ENCODE measurements at regions not wholly inside any gene's neighbourhood (a gene's known extent, or its start where the extent isn't known, plus 50 kb on each side); places are given as distances from the start of the nearest gene placed in this dataset.

GRCh38 chr14:104240434-104241157, 102.2 kb downstream of the KIF26A start:
- Histone ChIP-seq H3K9me3 (peaks cover 0 to 2% of the 10 kb centered on the region in 2 donors), H3K4me3 (no peak overlapping the region), H3K36me3 (no peaks in the 10 kb centered on the region), H3K27ac (peak overlapping the region in 3 of 4 donors; percentile 36 to 70 (median 60)), H3K27me3 (no peaks in the 10 kb centered on the region), H3K4me1 (peaks cover 0 to 16% (median 13%) of the 10 kb centered on the region in 4 donors)
- in situ Hi-C loops (cut with MboI; ENCODE audit: low pct_ligation_motif_present in 1 of 4, low pct_unique_long_range_greater_than_20kb in 1 of 4, low sequenced_read_pairs in 3 of 4) (no loop called here), intact Hi-C loops (cut with DNase I; ENCODE audit: low total_unique reads) (no loop called here)
- TF ChIP-seq POLR2AphosphoS5 (IDR thresholded peaks at IDR 0.05), result peak in 2 of 3 donors; percentile 32 to 37
- no peak for TF ChIP-seq POLR2A (IDR thresholded peaks at IDR 0.05)
- DNase-seq, result peak; percentile 58
- 49 to 76% methylated on average over 3 to 12 of the region's 12 CpGs for WGBS, 2 donors (ENCODE audit: low coverage in 1 of 2)

GRCh38 chr14:104243200-104243599, 104.8 kb downstream of the KIF26A start:
- in situ Hi-C loops (cut with MboI; ENCODE audit: low pct_ligation_motif_present in 1 of 4, low pct_unique_long_range_greater_than_20kb in 1 of 4, low sequenced_read_pairs in 3 of 4) (no loop called here), intact Hi-C loops (cut with DNase I; ENCODE audit: low total_unique reads) (no loop called here)
- TF ChIP-seq EP300 (IDR thresholded peaks at IDR 0.05; ENCODE audit: low read depth) (no peak), CTCF (IDR thresholded peaks at IDR 0.05) (no peak), POLR2A (IDR thresholded peaks at IDR 0.05) (no peak), POLR2AphosphoS5 (IDR thresholded peaks at IDR 0.05) (no peak)
- DNase-seq, result no peak
- Histone ChIP-seq H3K27ac (no peak overlapping the region), H3K4me3 (no peak overlapping the region), H3K27me3 (no peaks in the 10 kb centered on the region), H3K9me3 (peaks cover 0 to 4% of the 10 kb centered on the region in 2 donors), H3K36me3 (no peaks in the 10 kb centered on the region), H3K4me1 (peaks cover 0 to 16% (median 13%) of the 10 kb centered on the region in 4 donors)
- 86% methylated on average over 1 of the region's 1 CpG; no CpG with 5 or more reads in 1 of the 2 donors for WGBS, 2 donors (ENCODE audit: low coverage in 1 of 2)

- Histone ChIP-seq H3K36me3 (no peaks in the 10 kb centered on the region), H3K9me3 (peaks cover 0 to 4% of the 10 kb centered on the region in 2 donors), H3K27me3 (no peaks in the 10 kb centered on the region), H3K4me3 (no peak overlapping the region), H3K27ac (no peak overlapping the region), H3K4me1 (peaks cover 0 to 14% (median 11%) of the 10 kb centered on the region in 4 donors)
- intact Hi-C loops (cut with DNase I; ENCODE audit: low total_unique reads) (no loop called here), in situ Hi-C loops (cut with MboI; ENCODE audit: low pct_ligation_motif_present in 1 of 4, low pct_unique_long_range_greater_than_20kb in 1 of 4, low sequenced_read_pairs in 3 of 4) (no loop called here)
- TF ChIP-seq EP300 (IDR thresholded peaks at IDR 0.05; ENCODE audit: low read depth), result no peak
- no peak for TF ChIP-seq CTCF (IDR thresholded peaks at IDR 0.05)
- TF ChIP-seq POLR2AphosphoS5 (IDR thresholded peaks at IDR 0.05), result no peak
- TF ChIP-seq POLR2A (IDR thresholded peaks at IDR 0.05), result no peak
- peak; percentile 2 for DNase-seq
- WGBS, 2 donors (ENCODE audit: low coverage in 1 of 2), result 74 to 80% methylated on average over 4 to 20 of the region's 23 CpGs
Observed at GRCh38 chr14:104244221-104245011, 106.0 kb downstream of the KIF26A start.

- intact Hi-C loops (cut with DNase I; ENCODE audit: low total_unique reads) (no loop called here), in situ Hi-C loops (cut with MboI; ENCODE audit: low pct_ligation_motif_present in 1 of 4, low pct_unique_long_range_greater_than_20kb in 1 of 4, low sequenced_read_pairs in 3 of 4) (no loop called here)
- Histone ChIP-seq H3K27ac (no peak overlapping the region), H3K27me3 (no peaks in the 10 kb centered on the region), H3K36me3 (no peaks in the 10 kb centered on the region), H3K9me3 (peaks cover 0 to 4% of the 10 kb centered on the region in 2 donors), H3K4me3 (no peak overlapping the region), H3K4me1 (peaks cover 0 to 8% (median 4%) of the 10 kb centered on the region in 4 donors)
- no peak for TF ChIP-seq CTCF (IDR thresholded peaks at IDR 0.05)
- no peak for TF ChIP-seq POLR2A (IDR thresholded peaks at IDR 0.05)
- no peak for TF ChIP-seq EP300 (IDR thresholded peaks at IDR 0.05; ENCODE audit: low read depth)
- no peak for TF ChIP-seq POLR2AphosphoS5 (IDR thresholded peaks at IDR 0.05)
- DNase-seq, result no peak
- WGBS, 2 donors (ENCODE audit: low coverage in 1 of 2), result 65% methylated on average over 2 of the region's 3 CpGs; no CpG with 5 or more reads in 1 of the 2 donors
Observed at GRCh38 chr14:104245075-104245474, 106.7 kb downstream of the KIF26A start.
